UCSD-AML1 (cell line): ENCODE measurements at regions not wholly inside any gene's neighbourhood (a gene's known extent, or its start where the extent isn't known, plus 50 kb on each side); places are given as distances from the start of the nearest gene placed in this dataset.
A peak's percentile ranks its signal among the peaks of the same experiment; 100 is the strongest.

Source experiments
- DNase-seq: peaks from one replicate; lab custom pipeline; 2025; ENCODE audit not compliant: unreplicated experiment; lab: John Stamatoyannopoulos, UW

DNA sequence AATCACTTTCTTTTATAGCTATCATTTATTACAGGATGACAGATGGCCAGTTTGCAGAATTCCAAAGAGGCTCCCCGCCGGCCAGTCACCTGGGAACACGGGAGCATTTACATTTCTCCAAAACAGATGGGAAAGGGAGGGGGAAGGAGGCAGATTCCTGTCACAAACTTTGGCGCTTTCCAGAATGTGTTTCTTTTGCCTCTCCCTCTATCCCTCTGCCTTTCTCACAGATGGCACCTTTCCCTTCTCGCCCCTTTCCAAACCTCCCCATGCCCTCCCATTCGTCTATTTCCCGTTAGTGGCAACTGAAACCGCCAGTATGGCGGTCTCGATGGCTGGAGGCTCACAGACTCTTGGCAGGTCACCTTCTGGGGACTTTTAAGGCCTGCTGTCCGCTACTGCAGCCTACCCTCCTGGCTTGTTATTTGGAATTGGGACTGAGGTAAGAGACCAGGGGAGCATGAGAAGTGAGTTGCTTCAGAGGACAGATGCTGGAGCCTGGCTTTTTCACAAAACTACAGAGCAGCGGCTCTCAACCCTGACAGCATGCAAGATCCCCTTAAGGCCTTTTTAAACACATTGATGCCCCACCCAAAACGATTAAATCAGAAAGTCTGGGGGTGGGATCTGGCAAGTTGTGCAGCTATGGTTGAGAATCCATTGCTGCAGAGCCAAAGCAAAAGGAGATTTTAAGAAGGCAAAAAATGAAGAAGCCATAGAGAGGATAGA, 161.5 kb upstream of the VASH1 start:
- no peak for DNase-seq

- DNase-seq, result no peak
Observed at GRCh38 chr14:76603713-76604112, 157.6 kb upstream of the VASH1 start.

DNA sequence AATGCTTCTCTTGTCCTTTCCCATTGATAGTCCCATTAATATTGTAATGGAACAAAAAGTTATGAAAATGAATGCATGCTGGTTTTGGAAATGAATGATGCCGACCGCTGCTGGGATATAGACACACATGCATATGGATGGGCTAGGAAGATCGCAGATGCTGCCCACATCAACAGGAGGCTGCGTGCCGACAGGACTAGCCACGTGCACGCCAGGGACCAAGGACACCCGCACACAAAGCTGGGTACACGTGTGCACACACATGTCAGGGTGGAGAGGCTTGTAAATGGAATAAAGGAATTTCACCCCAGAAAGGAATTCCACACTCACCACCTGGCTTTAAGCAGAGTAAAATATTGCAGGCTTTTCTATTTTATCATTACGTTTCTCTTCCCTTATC, 153.8 kb upstream of the VASH1 start:
- no peak for DNase-seq

- no peak for DNase-seq
Observed at GRCh38 chr14:76612654-76613053, 148.6 kb upstream of the VASH1 start.

GRCh38 chr14:76613616-76614015, 147.7 kb upstream of the VASH1 start:
- no peak for DNase-seq

DNA sequence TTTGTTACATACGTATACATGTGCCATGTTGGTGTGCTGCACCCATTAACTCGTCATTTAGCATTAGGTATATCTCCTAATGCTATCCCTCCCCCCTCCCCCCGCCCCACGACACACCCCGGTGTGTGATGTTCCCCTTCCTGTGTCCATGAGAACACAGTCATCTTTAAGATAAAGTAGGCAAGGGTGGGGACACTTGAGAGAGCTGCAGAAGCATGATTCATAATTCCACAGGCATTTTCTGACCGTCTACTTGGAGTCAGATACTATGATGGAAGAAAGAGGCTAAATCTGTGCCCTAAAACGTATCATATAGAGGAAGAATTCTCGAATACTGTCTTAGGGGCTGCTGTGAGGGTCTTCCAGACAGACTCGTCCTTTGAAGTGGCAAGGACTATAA, 145.9 kb upstream of the VASH1 start:
- DNase-seq, result no peak

DNA sequence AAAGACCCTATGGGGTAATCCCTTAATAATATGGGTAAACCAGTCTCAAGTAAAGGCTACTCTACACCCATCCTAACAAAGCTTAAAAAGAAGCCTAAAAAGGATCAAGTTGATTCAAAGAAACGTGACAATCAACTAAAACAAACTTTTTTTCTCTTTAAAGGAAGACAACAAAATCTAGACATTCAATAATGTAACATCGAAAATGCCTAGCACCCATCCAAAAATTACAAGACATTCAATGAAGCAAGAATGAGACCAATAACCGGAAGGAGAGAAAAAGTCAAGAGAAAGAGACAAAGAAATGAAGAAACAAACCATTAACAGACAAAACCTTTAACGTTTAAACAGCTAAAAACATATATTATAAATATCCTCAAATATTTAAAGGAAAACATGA, 143.8 kb upstream of the VASH1 start:
- no peak for DNase-seq

GRCh38 chr14:76636602-76637001, 124.7 kb upstream of the VASH1 start:
- DNase-seq, result no peak

GRCh38 chr14:76638841-76639240, 122.4 kb upstream of the VASH1 start:
- no peak for DNase-seq

DNA sequence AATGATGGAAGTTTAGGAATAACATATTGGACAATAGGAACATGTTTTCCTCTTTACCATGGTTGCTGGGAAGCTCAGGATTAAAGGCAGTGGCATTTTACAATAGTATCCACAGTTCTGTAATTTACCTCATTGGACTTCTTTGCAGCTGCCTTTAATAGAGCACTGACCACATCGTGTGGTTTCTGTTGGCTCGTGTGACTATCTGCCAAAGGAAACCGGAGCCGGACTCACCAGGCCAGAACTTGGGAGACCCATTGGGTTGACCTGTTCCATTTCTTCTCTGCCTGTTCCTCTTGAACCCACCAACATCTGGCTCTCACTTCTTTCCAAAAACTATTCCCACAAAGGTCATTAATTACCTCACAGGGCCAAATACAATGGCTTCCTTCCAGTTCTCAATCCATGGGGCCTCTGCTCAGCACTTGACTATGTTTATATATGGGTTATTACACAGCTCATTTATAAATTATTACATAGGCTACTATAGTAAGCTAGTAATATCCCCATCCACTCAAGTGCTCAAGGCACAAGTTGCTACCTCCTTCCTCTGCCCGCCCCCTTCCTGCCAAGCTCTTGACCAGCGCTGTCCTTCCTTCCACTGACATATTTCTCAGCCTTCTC, 121.5 kb upstream of the VASH1 start:
- no peak for DNase-seq

DNA sequence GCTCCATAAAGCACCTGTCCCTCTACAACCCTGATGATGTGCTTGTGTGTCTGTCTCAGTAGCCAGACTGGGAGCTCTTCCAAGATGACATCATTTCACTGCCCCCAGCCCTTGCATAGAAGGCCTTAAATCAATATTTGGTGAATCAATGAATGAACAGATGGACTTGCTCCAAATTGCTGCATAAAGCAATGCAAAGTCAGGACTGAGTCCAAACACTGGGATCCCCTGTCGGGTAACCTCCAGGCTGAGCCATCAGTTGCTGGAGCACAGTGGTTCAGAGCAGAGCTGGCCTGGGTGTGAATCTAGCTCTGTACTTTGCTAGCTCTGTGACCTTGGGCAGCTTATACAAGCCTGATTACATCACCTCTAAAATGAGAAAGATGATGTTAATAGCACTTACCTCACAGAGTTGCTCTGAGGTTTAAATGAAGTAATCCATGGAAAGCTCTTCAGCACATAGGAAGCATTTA, 120.3 kb upstream of the VASH1 start:
- no peak for DNase-seq

DNA sequence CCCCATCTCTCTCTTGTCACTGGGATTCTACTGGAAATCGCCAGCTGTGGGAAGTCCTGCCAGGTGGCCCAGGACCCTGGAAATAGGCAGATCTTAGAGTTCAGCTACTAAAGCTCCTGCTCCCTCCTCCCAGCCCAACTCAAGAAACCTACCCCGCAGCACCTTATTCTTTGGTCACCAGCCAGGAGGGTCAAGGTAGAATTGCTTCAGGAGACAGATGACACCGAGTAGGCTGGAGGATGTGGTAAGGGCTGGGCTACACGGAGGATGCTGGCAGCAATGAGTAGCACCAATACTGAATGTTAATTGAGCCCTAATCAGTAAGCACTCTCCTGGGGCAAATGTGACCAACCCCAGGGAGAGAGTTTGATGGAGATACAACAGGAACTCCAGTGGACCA, 119.7 kb upstream of the VASH1 start:
- DNase-seq, result no peak

DNA sequence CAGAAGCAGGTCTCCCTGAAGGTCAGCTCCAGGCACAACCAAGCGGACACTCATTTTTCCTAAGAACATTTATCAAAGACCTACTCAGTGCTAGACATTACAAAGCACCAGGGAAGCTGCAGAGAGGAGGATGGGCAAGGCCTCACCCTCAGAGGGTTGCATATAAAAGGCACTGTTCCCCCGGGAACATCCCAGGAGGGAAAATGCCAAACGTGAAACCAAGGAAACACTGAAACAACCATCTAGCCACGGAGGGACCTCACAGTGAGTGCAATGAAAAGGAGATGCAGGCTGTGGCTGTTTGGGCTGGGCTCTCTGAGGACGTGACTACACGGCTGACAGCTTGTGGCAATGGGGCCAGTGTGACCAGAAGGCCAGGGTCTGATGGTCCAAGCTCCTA, 117.4 kb upstream of the VASH1 start:
- DNase-seq, result no peak

DNA sequence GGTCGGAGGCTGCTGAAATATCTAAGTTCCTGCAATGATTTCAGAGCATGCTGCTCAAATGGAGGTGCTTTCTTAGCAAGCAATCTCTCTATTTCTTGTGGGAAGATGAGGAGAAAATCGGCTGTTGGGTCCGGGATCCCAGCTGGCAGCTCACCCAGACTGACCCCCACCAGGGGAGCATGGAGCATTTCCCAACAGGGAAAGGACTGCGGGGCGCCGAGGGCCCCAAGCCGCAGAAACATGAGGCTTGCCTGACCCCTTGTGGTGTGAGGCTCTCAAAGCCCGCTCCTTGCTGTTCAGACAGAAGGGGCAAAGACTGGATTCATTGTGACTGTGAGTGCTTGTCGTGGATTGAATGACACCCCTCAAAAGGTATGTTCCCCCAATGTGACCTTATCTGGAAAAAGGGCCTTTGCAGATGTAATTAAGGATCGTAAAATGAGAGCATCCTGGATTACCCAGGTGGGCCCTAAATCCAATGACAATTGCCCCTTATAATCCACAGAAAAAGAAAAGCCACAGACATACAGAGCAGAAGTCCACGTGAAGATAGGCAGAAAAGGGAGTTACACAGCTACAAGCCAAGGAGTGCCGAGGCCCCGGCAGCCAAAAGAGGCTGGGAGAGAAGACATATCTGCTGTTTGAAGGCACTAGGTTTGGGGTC, 116.3 kb upstream of the VASH1 start:
- DNase-seq, result peak; percentile 49

DNA sequence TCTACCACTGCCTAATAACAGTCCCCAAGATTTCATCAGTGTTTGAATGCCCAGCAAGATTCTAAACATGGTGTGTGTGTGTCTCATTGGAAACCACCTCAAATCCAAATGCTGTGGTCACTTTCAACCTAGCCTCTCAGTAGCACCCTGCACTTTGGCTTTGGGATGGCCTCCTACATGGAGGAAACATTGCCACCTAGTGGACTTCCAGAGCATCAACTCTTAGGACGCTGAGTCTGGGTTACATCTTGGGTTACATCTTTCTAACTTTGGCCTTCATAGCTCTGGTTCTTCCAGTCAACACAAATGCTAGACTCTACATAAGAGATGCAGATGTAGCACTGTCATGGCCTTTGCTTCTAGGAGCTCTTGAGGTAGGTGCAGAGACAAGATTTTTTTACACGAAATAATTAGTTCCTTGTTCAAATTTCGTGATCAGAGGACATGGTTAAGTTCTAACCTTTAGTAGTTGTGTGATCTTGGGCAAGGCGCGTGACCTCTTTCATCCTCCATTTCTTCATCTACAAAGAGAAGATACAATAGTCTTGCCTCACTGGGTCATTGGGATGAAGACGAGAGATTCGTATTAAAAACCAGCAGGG, 113.5 kb upstream of the VASH1 start:
- no peak for DNase-seq

GRCh38 chr14:76651410-76652055, 109.7 kb upstream of the VASH1 start:
- DNase-seq, result no peak

DNA sequence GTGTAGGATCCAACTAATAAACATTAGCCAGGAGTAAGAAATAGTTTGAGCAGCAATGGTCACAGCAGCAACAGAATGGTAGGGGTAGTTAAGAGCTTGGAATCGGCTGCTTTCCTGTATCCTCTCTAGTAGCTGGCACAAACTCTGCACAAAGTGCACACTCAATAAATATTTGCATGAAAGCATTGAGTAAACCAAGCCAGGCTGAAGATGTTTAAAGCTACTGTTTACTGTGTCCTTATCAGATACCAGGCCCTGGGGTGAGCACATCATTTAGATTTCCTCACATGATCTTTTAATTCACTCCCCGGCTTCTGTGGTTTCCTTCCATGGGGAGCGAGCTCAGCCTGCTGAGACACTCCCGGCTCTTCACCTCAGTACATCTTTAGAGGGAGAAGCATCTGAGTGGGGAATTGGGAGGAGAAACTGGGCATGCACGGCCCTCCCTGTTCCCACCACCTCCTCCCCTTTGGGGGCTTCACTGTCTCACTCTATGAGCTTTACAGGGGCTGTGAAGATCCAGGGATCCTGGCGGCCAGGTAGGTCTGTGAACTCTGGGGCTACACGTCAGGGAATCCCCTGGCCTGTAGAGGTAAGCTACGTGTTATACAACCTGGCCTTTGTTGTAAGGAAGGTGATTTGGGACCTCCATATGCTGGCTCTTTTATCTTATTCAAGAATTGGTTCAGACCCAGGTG, 107.2 kb upstream of the VASH1 start:
- no peak for DNase-seq

DNA sequence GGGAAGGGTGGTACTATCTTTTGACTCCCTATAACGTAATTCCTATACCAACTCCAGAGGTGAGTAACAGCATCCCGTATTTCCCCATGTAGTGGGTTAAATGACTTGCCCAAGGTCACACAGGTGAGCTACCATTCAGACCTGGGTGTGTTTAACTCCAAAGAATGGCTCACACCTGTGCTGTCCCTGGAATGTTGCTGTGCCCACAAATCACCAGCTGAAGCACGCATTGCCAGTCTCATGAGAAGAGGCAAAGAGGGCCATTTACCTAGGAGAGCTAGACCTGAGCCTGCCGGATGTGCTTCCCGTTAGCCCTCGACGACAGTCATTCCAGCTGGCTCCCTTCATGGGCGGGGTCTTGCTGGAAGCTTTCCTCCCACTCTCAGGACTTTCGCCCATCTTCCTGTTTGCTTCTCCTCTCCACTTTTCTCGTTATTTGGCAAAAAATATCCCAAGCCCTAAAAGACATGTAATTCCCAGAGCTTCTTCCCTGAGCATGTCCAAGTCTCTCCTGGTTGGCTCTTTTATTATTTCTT, 106.6 kb upstream of the VASH1 start:
- no peak for DNase-seq

GRCh38 chr14:76655331-76655730, 105.9 kb upstream of the VASH1 start:
- no peak for DNase-seq

GRCh38 chr14:76656592-76656991, 104.7 kb upstream of the VASH1 start:
- DNase-seq, result no peak

GRCh38 chr14:76657404-76657803, 103.9 kb upstream of the VASH1 start:
- no peak for DNase-seq
